Neural progenitor cell (in vitro differentiated cells): ENCODE measurements at regions not wholly inside any gene's neighbourhood (a gene's known extent, or its start where the extent isn't known, plus 50 kb on each side); places are given as distances from the start of the nearest gene placed in this dataset.

Experiments used
- DNase-seq: peaks from one replicate; pipeline ENCODE4 v3.0.0-alpha.2; 2016; ENCODE audit warnings: low spot score
- H2AFZ ChIP-seq: fragments of 200-600 bp; sonication (generic); replicated peaks from 2 replicates; pipeline ENCODE4 v1.6.1; 2016; ENCODE audit warnings: antibody characterized with exemption
- H3F3A ChIP-seq: fragments of 200-600 bp; sonication (generic); 2 replicates; pipeline ENCODE4 v1.6.1; 2016; ENCODE audit warnings: antibody characterized with exemption, low read depth
- H3K27ac ChIP-seq: fragments of 200-600 bp; sonication (generic); 2 replicates; pipeline ENCODE4 v1.5.1; 2016; ENCODE audit warnings: mild to moderate bottlenecking
- H3K27me3 ChIP-seq: fragments of 200-600 bp; sonication (generic); 2 replicates; pipeline ENCODE4 v1.6.1; 2016; ENCODE audit warnings: mild to moderate bottlenecking, moderate library complexity
- H3K36me3 ChIP-seq: fragments of 200-600 bp; sonication (generic); 2 replicates; pipeline ENCODE4 v1.5.1; 2016
- H3K4me1 ChIP-seq: fragments of 200-600 bp; sonication (generic); 2 replicates; pipeline ENCODE4 v1.6.1; 2016; ENCODE audit warnings: mixed run types
- H3K4me2 ChIP-seq: fragments of 200-600 bp; sonication (generic); 2 replicates; pipeline ENCODE4 v1.6.1; 2016
- H3K4me3 ChIP-seq: fragments of 200-600 bp; sonication (generic); 2 replicates; pipeline ENCODE4 v1.5.1; 2016
- H3K79me2 ChIP-seq: fragments of 200-600 bp; sonication (generic); 2 replicates; pipeline ENCODE4 v1.6.1; 2016; ENCODE audit warnings: low read depth
- H3K9ac ChIP-seq: fragments of 200-600 bp; sonication (generic); 2 replicates; pipeline ENCODE4 v1.6.1; 2016
- H3K9me3 ChIP-seq: fragments of 200-600 bp; sonication (generic); 2 replicates; pipeline ENCODE4 v1.5.1; 2016; ENCODE audit warnings: low read depth
- H4K20me1 ChIP-seq: fragments of 200-600 bp; sonication (generic); 2 replicates; pipeline ENCODE4 v1.6.1; 2016; ENCODE audit warnings: low read depth
- H3K27ac Mint-ChIP-seq: 3 replicates; pipeline ENCODE4 v1.8.0; 2021; ENCODE audit warnings: mixed read lengths
- H3K27me3 Mint-ChIP-seq: 2 replicates; pipeline ENCODE4 v1.8.0; 2022; ENCODE audit warnings: low read depth, mild to moderate bottlenecking, inconsistent platforms, moderate library complexity, mixed read lengths; ENCODE audit not compliant: insufficient read depth
- H3K36me3 Mint-ChIP-seq: 3 replicates; pipeline ENCODE4 v1.8.0; 2021; ENCODE audit warnings: mixed read lengths
- H3K4me1 Mint-ChIP-seq: 3 replicates; pipeline ENCODE4 v1.8.0; 2021; ENCODE audit warnings: mixed read lengths
- H3K4me3 Mint-ChIP-seq: 3 replicates; pipeline ENCODE4 v1.8.0; 2021; ENCODE audit warnings: mild to moderate bottlenecking, moderate library complexity, mixed read lengths
- H3K9me3 Mint-ChIP-seq: 3 replicates; pipeline ENCODE4 v1.8.0; 2020; ENCODE audit warnings: mixed read lengths
- CTCF ChIP-seq: fragments of 200-600 bp; sonication (generic); IDR thresholded peaks from 2 replicates; pipeline ENCODE4 v1.5.1; 2017; ENCODE audit warnings: antibody characterized with exemption, mild to moderate bottlenecking
- EZH2 ChIP-seq: fragments of 200-600 bp; sonication (generic); IDR thresholded peaks from 2 replicates; pipeline ENCODE4 v1.6.1; 2017; ENCODE audit warnings: antibody characterized with exemption, mild to moderate bottlenecking, moderate library complexity
- EZH2phosphoT487 ChIP-seq: fragments of 200-600 bp; sonication (generic); IDR thresholded peaks from 2 replicates; pipeline ENCODE4 v1.6.1; 2017; ENCODE audit warnings: antibody characterized with exemption

DNA sequence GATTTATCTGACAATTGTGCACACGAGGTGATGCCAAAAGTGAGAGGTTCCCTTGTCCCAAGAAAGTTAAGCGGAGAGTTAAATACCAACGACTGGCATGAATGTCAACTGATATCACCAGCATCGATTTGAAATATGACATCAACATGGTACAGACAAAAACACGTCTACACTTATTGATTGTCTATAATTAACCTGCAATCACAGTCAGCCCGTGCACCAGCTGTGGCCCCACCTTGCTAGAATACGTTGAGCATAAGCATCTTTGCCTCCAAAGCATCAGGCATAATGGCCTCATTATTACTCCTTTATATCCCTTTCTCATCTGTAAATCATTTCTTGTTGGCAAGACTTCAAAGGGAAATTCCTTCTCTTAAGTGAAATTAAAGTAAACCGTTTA lies 625.4 kb downstream of the IRX1 start:
- peaks cover 11% of the 10 kb centered on the region for H3K4me1 Mint-ChIP-seq
- no peak for TF ChIP-seq CTCF
- no peak for TF ChIP-seq EZH2
- TF ChIP-seq EZH2phosphoT487, result no peak
- peaks cover 2% of the 10 kb centered on the region for H3K27me3 Mint-ChIP-seq
- Histone ChIP-seq H3K9ac (no peak overlapping the region), H3K4me3 (no peak overlapping the region), H4K20me1 (no peaks in the 10 kb centered on the region), H3K36me3 (no peaks in the 10 kb centered on the region), H3K9me3 (no peaks in the 10 kb centered on the region), H2AFZ (no peak overlapping the region), H3K4me2 (no peak overlapping the region), H3F3A (no peaks in the 10 kb centered on the region), H3K27ac (no peak overlapping the region), H3K79me2 (no peaks in the 10 kb centered on the region), H3K27me3 (peaks cover 12% of the 10 kb centered on the region), H3K4me1 (no peaks in the 10 kb centered on the region)
- H3K4me3 Mint-ChIP-seq, result no peak overlapping the region
- H3K9me3 Mint-ChIP-seq, result peaks cover 9% of the 10 kb centered on the region
- peaks cover 4% of the 10 kb centered on the region for H3K36me3 Mint-ChIP-seq
- no peak overlapping the region for H3K27ac Mint-ChIP-seq
- DNase-seq, result no peak

DNA sequence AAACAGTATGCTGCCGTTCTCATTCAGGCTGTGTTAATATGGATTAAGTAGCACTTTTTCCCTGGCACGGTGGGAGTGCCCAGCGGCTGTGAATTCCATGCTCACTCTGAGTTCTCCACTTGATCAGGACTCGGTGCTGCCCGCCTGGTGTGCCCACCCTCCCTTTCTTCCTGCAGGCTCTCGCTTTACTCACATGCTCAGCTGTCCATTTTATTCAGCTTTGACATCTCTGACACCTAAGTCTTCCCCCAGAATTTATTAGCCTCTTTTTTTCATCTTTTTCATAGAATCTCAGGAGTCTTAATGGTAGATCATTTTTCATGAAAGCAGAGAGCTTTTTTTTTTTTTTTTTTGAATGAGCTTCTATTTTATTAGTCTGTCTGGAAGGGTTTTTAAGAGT lies 626.5 kb downstream of the IRX1 start:
- H3K9ac ChIP-seq, result no peak overlapping the region
- no peak for DNase-seq
- no peaks in the 10 kb centered on the region for H3K4me1 ChIP-seq
- no peaks in the 10 kb centered on the region for H4K20me1 ChIP-seq
- Mint-ChIP-seq H3K4me3 (no peak overlapping the region), H3K27me3 (no peaks in the 10 kb centered on the region), H3K36me3 (peaks cover 4% of the 10 kb centered on the region), H3K4me1 (peaks cover 9% of the 10 kb centered on the region), H3K9me3 (peaks cover 8% of the 10 kb centered on the region), H3K27ac (peak overlapping the region; percentile 5)
- H3F3A ChIP-seq, result no peaks in the 10 kb centered on the region
- H2AFZ ChIP-seq, result no peak overlapping the region
- no peak overlapping the region for H3K4me2 ChIP-seq
- H3K27me3 ChIP-seq, result peaks cover 1% of the 10 kb centered on the region
- TF ChIP-seq EZH2 (no peak), CTCF (no peak)
- H3K27ac ChIP-seq, result no peak overlapping the region
- H3K36me3 ChIP-seq, result no peaks in the 10 kb centered on the region
- H3K4me3 ChIP-seq, result no peak overlapping the region
- no peaks in the 10 kb centered on the region for H3K9me3 ChIP-seq
- H3K79me2 ChIP-seq, result no peaks in the 10 kb centered on the region

DNA sequence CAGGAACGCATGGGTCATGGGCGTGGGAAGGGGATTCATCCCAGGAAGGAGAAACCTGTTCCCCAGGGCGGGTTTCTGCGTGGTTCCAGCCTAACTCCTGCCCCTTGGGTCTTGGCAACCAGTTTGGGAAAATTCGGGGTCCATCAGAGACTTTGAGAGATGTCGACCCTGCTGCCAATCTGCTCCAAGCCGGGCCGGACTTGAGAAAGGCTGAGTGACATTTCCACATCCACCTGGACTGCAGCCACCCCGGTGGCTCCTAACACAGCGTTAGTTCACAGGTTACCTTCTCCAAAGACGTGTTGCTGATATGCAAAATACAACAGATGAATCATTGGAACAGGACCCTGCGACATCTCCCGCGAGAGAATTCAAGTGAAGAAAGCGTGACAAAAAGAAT lies 627.2 kb downstream of the IRX1 start:
- Histone ChIP-seq H3K4me1 (no peaks in the 10 kb centered on the region), H3K36me3 (no peaks in the 10 kb centered on the region), H3K79me2 (no peaks in the 10 kb centered on the region), H3K27ac (no peak overlapping the region), H3K4me3 (no peak overlapping the region), H3K9me3 (no peaks in the 10 kb centered on the region), H2AFZ (no peak overlapping the region), H3K27me3 (no peaks in the 10 kb centered on the region), H3K9ac (no peak overlapping the region), H3F3A (no peaks in the 10 kb centered on the region), H3K4me2 (no peak overlapping the region), H4K20me1 (no peaks in the 10 kb centered on the region)
- Mint-ChIP-seq H3K27ac (no peak overlapping the region), H3K27me3 (no peaks in the 10 kb centered on the region), H3K36me3 (peaks cover 2% of the 10 kb centered on the region), H3K4me1 (peaks cover 9% of the 10 kb centered on the region), H3K9me3 (peaks cover 5% of the 10 kb centered on the region), H3K4me3 (no peak overlapping the region)
- no peak for TF ChIP-seq EZH2phosphoT487
- TF ChIP-seq EZH2, result no peak
- no peak for TF ChIP-seq CTCF
- DNase-seq, result no peak

- Histone ChIP-seq H3K4me2 (no peak overlapping the region), H3K4me1 (peaks cover 12% of the 10 kb centered on the region), H3K36me3 (no peaks in the 10 kb centered on the region), H4K20me1 (no peaks in the 10 kb centered on the region), H2AFZ (no peak overlapping the region), H3F3A (peaks cover 11% of the 10 kb centered on the region), H3K27ac (no peak overlapping the region), H3K9me3 (no peaks in the 10 kb centered on the region), H3K79me2 (no peaks in the 10 kb centered on the region), H3K4me3 (no peak overlapping the region), H3K9ac (no peak overlapping the region), H3K27me3 (no peaks in the 10 kb centered on the region)
- Mint-ChIP-seq H3K4me1 (peaks cover 31% of the 10 kb centered on the region), H3K36me3 (no peaks in the 10 kb centered on the region), H3K27me3 (peaks cover under 1% of the 10 kb centered on the region), H3K9me3 (no peaks in the 10 kb centered on the region), H3K27ac (no peak overlapping the region), H3K4me3 (no peak overlapping the region)
- TF ChIP-seq EZH2phosphoT487 (no peak), CTCF (no peak), EZH2 (no peak)
- DNase-seq, result no peak
These were observed 630.1 kb downstream of the IRX1 start for GRCh38 chr5:4225741-4226140.
